IPS-18c (cell line): ENCODE measurements at regions not wholly inside any gene's neighbourhood (a gene's known extent, or its start where the extent isn't known, plus 50 kb on each side); places are given as distances from the start of the nearest gene placed in this dataset.
"Not testable (repeated sequence)": the region's sequence is repeated elsewhere in the genome, so short reads cannot be mapped to it uniquely, and the experiment has no call there.

Source experiments
- H3K4me3 ChIP-seq: 2 replicates; pipeline ENCODE4 v1.7.0; 2013; ENCODE audit warnings: low read depth, mild to moderate bottlenecking, low read length, moderate library complexity; ENCODE audit not compliant: insufficient read depth
- H3K9me3 ChIP-seq: one replicate; pipeline ENCODE4 v1.6.1; 2013; ENCODE audit warnings: mild to moderate bottlenecking, low read length, moderate library complexity; ENCODE audit not compliant: control insufficient read depth, insufficient read depth

DNA sequence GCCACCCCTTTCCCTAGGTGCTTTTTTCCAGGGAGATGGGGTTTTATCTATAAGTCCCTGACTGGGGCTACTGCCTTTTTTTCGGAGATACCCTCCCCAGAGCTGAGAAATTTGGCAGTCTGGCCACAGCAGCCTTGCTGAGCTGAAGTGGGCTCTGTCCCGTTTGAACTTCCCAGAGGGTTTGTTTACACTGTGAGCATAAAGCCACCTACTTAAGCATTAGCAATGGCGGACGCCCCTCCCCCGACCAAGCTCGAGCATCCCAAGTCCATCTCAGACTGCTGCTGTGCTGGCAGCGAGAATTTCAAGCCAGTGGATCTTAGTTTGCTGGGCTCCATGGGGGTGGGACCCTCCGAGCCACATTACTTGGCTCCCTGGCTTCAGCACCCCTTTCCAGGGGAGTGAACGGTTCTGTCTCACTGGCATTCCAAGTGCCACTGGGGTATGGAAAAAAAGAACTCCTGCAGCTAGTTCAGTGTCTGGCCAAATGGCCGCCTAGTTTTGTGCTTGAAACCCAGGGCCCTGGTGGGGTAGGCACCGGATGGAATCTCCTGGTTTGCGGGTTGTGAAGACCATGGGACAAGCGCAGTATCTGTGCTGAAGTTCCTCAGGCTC lies 456.4 kb upstream of the HTR2C start:
- Histone ChIP-seq H3K4me3 (no peak overlapping the region), H3K9me3 (no peaks in the 10 kb centered on the region)

DNA sequence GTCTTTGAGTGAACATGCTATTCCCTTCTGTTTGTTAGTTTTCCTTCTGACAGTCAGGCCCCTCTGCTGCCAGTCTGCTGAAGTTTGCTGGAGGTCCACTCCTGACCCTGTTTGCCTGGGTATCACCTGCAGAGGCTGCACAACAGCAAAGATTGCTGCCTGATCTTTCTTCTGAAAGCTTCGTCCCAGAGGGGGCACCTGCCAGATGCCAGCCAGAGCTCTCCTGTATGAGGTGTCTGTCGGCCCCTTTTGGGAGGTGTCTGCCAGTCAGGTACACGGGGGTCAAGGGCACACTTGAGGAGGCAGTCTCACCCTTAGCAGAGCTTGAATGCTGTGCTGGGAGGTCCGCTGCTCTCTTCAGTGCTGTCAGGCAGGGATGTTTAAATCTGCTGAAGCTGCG lies 456.9 kb upstream of the HTR2C start:
- H3K4me3 ChIP-seq = no peak overlapping the region
- no peaks in the 10 kb centered on the region for H3K9me3 ChIP-seq

DNA sequence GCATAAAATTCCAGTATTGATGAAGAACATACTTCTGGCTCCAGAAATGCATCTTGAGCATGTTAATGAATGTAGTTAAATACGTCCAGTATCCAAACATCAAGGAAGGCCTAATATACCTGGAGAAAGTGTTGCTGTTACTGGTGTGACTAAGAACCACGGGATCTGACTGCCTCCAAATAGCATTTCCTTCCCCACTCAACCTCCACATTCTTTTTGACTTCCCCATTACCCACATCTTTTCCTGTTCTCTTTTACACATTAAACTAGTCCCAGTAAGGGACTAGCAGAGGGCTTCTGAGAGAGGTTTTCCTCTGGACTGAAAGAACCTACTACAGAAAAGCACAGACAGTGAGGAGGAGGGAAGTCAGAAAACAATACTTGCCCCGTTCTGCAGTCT lies 482.8 kb upstream of the HTR2C start:
- no peak overlapping the region for H3K4me3 ChIP-seq
- H3K9me3 ChIP-seq = no peaks in the 10 kb centered on the region

DNA sequence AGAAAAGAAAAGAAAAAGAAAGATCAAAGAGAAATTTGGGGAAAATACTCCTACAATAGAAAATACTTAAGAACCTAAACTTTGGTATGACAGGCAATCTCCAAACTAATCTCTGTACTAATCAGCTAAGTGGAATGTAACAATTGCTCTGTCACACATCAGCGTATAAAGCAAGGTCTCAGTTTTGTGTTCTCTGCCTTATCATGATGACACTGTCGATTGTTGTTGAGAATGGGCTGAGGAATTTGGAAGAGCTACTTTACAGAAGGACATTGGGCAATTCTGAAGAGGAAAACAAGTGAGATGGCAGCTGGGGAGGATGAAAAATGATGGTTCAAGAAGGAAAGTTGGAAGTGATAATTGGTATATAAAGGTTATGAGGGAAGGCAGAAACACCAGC lies 486.0 kb upstream of the HTR2C start:
- no peak overlapping the region for H3K4me3 ChIP-seq
- no peaks in the 10 kb centered on the region for H3K9me3 ChIP-seq

DNA sequence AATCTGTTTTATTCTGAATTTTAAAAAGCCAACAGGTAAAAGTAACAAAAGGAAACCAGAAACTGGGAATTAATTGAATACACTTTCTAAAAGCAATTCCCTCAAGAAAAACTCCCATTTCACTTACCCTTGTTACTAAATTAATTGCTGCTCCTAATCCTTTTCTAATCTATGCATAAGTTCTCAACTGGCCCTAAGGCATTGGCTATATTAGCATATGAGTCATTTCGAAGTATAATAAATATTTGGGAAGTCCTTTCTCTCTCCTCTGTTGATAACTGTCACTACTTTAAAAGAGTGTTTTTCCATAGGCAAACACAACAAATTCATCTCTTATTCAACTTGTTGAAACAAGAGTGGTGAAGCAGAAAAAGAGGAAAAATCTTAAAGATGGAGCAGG lies 486.5 kb upstream of the HTR2C start:
- H3K9me3 ChIP-seq = no peaks in the 10 kb centered on the region

DNA sequence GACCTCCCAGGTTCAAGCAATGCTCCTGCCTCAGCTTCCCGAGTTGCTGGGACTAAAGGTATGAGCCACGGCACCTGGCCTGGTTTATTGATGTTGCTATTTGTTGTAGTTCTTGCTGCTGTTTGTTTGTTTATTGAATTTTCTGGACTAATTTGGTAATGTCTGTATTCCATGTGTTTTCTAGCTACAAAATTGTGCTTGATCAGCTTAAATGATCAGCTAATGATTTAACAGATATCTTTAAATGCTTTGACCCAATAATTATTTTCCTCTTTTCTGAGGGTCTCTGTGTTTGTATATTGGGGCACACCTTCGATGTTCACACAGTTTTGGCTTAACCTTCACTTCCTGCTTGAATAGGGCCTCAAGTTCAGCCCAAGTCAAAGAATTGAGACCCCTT lies 488.1 kb upstream of the HTR2C start:
- Histone ChIP-seq H3K9me3 (no peaks in the 10 kb centered on the region), H3K4me3 (no peak overlapping the region)

More for the DNA sequence above, 486.5 kb upstream of the HTR2C start:
- no peak overlapping the region for H3K4me3 ChIP-seq

DNA sequence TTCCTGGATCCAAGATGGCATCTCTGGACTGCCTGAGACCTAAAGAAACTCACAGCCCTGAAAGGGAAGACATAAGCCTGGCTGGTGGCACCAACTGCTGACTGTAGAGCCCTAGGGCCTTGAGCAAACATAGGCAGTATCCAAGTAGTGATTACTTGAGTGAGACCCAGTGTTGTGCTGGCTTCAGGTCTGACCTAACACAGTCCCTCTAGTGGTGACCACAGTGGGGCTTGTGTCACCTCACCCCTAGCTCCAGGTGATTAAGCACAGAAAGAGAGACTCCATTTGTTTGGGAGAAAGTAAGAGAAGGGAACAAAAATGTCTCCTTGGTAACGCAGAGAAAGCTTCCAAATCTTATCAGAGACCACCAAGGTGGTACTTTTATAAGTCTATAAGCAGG lies 496.3 kb upstream of the HTR2C start:
- H3K9me3 ChIP-seq = no peaks in the 10 kb centered on the region
- H3K4me3 ChIP-seq = no peak overlapping the region

DNA sequence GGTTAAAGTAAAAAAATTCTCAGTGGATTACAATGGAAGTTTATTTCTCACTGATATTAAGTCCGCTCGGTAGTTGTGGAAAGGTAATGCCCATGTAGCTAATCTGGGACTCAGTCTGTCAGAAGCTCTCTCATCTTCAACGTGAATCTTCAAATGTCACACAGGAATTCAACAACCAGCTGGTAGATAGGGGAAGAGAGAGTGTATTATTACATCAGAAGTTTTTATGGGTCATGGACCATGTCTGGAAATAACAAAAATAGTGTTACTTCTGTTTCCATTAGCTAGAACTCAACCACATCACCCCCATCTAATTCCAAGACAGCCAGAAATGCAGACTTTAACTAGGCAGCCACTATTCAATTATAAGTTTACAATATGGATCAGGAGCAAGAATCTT lies 506.1 kb upstream of the HTR2C start:
- Histone ChIP-seq H3K4me3 (no peak overlapping the region), H3K9me3 (no peaks in the 10 kb centered on the region)

DNA sequence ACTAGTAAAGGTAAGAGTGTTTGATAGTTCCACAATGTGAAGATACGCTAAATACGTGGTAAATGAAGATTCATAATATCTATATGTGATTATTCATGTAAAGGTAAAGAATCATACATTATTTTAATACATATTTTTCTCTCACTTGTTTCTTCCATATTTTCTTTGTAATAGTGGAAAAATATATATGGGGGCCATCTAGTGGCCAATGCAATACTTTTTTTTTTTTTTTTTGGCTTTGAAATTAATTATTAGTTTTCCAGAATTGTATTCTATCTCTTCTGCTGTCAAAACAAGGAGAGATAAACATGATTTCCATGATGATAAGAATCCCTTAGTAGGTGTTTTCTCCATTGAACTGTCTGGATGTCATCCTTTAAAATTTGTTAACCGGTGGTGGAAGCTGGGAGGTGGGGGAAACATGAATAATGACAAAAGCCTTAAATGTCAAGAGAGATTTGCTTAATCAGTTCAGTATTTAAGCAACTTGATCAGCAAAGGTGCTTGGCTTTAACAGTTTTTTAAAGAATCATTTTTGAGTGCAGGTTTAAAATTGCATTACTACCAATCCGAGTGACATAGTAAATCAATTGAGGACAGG lies 508.7 kb upstream of the HTR2C start:
- Histone ChIP-seq H3K9me3 (no peaks in the 10 kb centered on the region), H3K4me3 (no peak overlapping the region)

DNA sequence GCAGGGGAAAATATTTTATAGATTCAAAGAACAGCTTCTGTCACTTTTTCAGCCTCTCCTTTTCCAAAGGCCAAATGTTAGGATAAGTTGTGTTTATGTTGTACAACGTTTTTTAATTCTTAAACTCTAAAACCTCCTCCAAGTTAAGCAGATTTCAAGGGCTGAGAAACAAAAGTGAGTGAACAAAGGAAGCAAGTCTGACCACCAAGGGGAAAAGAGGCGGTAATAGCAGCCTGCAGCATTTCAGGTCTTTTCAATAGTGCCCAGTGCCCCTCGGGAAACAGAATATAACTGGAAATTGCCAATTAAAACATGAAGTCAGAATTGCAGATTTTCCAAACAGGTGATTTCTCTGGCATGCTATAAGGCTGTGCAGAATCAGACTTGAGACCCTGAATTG lies 510.0 kb upstream of the HTR2C start:
- Histone ChIP-seq H3K9me3 (no peaks in the 10 kb centered on the region), H3K4me3 (no peak overlapping the region)

DNA sequence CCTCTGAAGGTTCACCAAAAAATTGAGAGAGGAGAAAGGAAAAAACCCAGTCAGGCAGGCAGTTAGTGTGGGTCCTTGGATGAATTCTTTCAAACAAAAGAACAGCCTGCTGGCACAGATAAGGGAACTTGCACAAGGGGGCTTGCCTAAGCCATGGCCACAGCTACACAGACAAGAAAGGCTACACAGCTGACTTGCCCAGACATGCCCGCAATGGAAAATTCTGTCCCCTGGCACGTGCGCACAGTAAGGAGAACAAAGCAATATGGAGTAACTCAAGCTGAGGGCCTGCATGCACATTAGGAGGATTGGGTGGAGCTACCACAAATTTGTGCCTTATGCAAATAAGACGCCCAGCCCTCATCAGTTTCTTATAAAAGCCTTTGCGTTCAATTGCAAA lies 512.5 kb upstream of the HTR2C start:
- Histone ChIP-seq H3K9me3 (no peaks in the 10 kb centered on the region), H3K4me3 (no peak overlapping the region)

DNA sequence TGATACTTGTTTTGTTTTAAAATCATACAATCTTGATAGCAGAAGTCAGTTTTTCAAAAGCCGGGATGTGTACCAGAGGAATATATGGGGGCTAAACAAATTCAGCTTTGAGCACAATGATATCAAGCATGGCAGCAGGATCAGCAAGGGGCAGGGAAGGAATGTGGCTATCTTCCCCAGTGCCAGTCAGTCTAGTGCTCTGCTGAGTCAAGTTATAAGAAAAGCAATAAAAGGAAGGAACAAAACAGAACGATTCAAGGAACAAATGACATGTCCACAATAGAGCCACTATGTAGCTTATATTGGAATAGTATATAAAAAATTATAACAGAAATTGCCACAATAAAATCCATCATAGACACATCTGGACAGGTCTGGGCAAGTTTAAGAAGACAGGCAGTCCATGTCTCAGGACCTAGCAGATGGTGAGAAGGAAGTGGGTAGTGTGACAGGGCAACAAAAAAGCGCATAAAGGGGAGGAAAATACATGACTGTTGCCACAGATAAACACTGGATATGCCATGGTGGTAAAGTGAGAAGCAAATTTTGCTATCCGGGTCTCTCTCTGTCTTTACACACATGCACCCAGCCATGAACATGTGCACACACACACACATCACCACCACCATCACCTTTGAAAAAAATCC lies 518.2 kb upstream of the HTR2C start:
- no peak overlapping the region for H3K4me3 ChIP-seq

DNA sequence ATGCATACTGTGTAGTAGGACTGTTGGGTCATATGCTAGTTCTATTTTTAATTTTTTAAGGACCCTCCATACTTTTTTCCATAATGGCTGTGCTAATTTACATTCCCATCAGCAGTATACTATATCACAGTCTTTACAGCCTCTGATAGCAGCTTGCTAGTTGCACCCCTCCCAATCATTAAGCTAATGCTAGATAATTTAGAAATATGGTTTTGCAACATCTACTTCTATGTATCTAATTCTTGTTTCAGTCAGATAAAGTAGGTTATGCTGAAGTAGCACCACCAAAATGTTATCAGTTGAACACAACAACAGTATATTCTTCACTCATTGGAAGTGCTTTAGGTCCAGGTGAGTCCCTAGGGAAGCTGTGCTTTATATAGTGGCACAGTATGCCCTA lies 522.7 kb upstream of the HTR2C start:
- H3K4me3 ChIP-seq = no peak overlapping the region
- no peaks in the 10 kb centered on the region for H3K9me3 ChIP-seq

More for the DNA sequence above, 518.2 kb upstream of the HTR2C start:
- no peaks in the 10 kb centered on the region for H3K9me3 ChIP-seq

DNA sequence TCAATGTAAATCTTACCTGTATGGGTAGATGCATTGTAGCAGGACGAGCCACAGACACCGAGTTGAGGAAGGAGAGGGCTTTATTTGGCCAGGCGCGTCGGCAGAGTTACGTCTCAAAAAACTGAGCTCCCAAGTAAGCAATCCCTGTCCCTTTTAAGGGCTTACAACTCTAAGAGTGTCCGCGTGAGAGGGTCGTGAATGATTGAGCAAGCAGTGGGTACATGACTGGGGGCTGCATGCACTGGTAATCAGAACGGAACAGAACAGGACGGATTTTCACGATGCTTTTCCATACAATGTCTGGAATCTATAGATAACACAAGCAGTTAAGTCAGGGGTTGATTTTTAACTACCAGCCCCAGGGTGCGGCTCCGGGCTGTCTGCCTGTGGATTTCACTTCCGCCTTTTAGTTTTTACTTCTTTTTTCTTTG lies 524.9 kb upstream of the HTR2C start:
- no peaks in the 10 kb centered on the region for H3K9me3 ChIP-seq
- H3K4me3 ChIP-seq = no peak overlapping the region

DNA sequence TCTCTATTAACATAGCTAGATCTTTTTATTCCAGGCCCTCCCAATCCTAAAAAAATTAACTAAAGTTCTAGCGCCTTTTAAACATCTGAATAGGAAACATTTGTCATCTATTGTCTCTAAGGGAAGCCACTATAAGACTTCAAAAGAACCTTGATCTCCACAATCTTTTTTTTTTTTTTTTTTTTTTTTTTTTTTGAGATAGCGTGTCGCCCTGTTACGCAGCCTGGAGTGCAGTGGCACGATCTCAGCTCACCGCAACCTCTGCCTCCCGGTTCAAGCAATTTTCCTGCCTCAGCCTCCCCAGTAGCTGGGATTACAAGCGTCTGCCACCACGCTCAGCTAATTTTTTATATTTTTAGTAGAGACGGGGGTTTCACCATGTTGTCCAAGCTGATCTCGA lies 526.5 kb upstream of the HTR2C start:
- H3K4me3 ChIP-seq, H3K9me3 ChIP-seq: not testable (repeated sequence)

DNA sequence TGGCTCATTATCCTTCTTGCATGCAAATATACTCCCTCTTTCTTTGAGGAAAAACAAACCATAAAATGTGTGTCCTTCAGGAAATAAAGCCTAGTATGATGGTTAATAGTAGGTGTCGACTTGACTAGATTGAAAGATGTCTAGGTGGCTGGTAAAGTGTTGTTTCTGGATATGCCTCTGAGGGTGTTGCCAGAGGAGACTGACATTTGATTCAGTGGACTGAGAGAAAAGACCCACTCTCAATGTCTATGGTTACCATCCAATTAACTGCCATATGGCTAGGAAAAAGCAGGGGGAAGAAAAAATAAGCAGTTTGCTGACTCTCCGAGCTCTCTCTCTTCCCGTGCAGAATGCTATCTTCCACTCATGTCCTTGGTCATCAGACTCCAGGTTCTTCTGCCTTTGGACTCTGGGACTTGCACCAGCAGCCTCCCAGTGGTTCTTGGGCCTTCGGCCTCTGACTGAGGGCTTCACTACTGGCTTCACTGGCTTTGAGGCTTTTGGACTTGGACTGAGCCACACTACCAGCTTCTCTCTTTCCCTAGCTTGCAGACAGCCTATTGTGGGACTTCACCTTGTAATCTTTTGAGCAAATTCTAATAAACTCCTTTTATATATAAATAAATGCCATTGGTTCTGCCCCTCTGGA lies 532.1 kb upstream of the HTR2C start:
- Histone ChIP-seq H3K4me3 (no peak overlapping the region), H3K9me3 (no peaks in the 10 kb centered on the region)

DNA sequence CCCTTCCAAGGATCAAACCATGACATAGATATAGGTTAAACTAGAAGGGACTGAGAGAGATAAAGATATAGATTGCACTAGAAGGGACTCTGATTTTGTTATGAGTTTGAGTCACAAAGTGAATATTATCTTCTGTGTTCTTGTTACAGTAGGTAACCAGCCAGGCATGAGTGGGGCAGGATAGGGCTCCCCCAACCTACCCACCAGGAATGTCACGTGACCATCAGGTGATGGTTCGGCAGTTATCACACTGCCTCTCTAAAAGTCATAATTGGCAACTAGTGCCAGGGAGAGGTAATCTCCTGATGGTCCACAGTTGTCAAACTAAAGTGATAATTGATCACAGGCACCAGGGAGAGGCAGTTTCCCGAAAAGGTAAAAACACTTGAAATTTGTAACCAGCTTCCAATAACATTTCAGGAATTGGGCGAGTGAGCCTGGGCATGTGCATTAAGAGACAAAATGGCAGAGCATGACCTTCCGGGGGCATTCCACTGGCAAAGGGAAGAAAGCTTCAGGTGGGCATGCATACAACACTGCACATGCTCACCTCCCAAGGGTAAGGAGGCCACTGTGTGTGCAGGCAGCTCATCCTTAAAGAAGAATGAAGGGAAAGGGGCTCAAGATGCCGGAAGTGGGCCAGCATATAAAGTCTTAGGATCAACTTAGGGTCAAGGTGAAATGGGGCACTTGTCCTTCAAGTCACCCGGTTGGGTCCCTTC lies 533.6 kb upstream of the HTR2C start:
- Histone ChIP-seq H3K9me3 (no peaks in the 10 kb centered on the region), H3K4me3 (no peak overlapping the region)

DNA sequence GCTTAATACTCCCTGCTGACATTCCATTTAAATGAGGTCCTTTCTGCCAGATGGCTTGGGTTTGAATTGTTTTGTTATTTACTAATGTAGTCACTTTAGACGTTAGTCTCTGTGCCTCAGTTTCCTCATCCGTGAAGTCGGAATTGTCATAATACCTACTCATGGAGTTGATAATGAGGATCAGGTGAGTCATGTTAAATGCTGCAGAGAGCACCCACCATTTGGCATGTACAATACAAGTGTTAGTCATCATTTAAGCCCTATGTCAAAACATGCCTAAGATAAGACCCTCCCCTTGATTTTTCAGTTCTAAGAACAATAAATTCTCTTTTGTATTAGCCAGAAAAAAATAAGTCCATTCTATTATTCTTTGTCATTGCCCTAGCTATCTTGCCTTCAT lies 534.8 kb upstream of the HTR2C start:
- no peak overlapping the region for H3K4me3 ChIP-seq
- H3K9me3 ChIP-seq = no peaks in the 10 kb centered on the region
